ENCODE measurements at regions not wholly inside any gene's neighbourhood (a gene's known extent, or its start where the extent isn't known, plus 50 kb on each side); places are given as distances from the start of the nearest gene placed in this dataset.
A peak's percentile ranks its signal among the peaks of the same experiment; 100 is the strongest.
"Not testable (repeated sequence)": the region's sequence is repeated elsewhere in the genome, so short reads cannot be mapped to it uniquely, and the experiment has no call there.

- H3K36me3 ChIP-seq (ENCODE audit: control insufficient read depth, insufficient read depth, low read length, severe bottlenecking): no peaks in the 10 kb centered on the region
- H3K27me3 ChIP-seq (replicated peaks; ENCODE audit: control insufficient read depth, insufficient read depth, low read length): no peaks in the 10 kb centered on the region
- H3K4me3 ChIP-seq (ENCODE audit: low read length): no peak overlapping the region
- no peak overlapping the region for H3K9ac ChIP-seq (ENCODE audit: low read length)
- no peaks in the 10 kb centered on the region for H3K9me3 ChIP-seq (ENCODE audit: control insufficient read depth, low read length)
- no peaks in the 10 kb centered on the region for H3K4me1 ChIP-seq (ENCODE audit: control insufficient read depth, insufficient read depth, low read length)
- peak; percentile 53 for DNase-seq (ENCODE audit: low read depth)
Measured at GRCh38 chr6:8958894-8959511, 523.7 kb upstream of the SLC35B3 start.

GRCh38 chr6:8953310-8953709 lies 518.0 kb upstream of the SLC35B3 start:
- H3K9ac ChIP-seq (ENCODE audit: low read length): no peak overlapping the region
- DNase-seq (ENCODE audit: low read depth): no peak
- H3K27me3 ChIP-seq (replicated peaks; ENCODE audit: control insufficient read depth, insufficient read depth, low read length): no peaks in the 10 kb centered on the region
- no peaks in the 10 kb centered on the region for H3K4me1 ChIP-seq (ENCODE audit: control insufficient read depth, insufficient read depth, low read length)
- no peaks in the 10 kb centered on the region for H3K36me3 ChIP-seq (ENCODE audit: control insufficient read depth, insufficient read depth, low read length, severe bottlenecking)
- H3K9me3 ChIP-seq (ENCODE audit: control insufficient read depth, low read length): no peaks in the 10 kb centered on the region
- no peak overlapping the region for H3K4me3 ChIP-seq (ENCODE audit: low read length)

GRCh38 chr6:8948733-8949132 lies 513.4 kb upstream of the SLC35B3 start:
- H3K36me3 ChIP-seq (ENCODE audit: control insufficient read depth, insufficient read depth, low read length, severe bottlenecking): no peaks in the 10 kb centered on the region
- no peaks in the 10 kb centered on the region for H3K27me3 ChIP-seq (replicated peaks; ENCODE audit: control insufficient read depth, insufficient read depth, low read length)
- no peak overlapping the region for H3K9ac ChIP-seq (ENCODE audit: low read length)
- H3K4me1 ChIP-seq (ENCODE audit: control insufficient read depth, insufficient read depth, low read length): no peaks in the 10 kb centered on the region
- H3K9me3 ChIP-seq (ENCODE audit: control insufficient read depth, low read length): no peaks in the 10 kb centered on the region
- DNase-seq (ENCODE audit: low read depth): no peak
- H3K4me3 ChIP-seq (ENCODE audit: low read length): no peak overlapping the region

- Histone ChIP-seq H3K4me3 (ENCODE audit: low read length) (no peak overlapping the region), H3K9ac (ENCODE audit: low read length) (no peak overlapping the region)
Measured at GRCh38 chr6:8947900-8948299, 512.6 kb upstream of the SLC35B3 start.

GRCh38 chr6:8944548-8944947 lies 509.2 kb upstream of the SLC35B3 start:
- DNase-seq (ENCODE audit: low read depth): no peak
- Histone ChIP-seq H3K36me3 (ENCODE audit: control insufficient read depth, insufficient read depth, low read length, severe bottlenecking) (no peaks in the 10 kb centered on the region), H3K9ac (ENCODE audit: low read length) (no peak overlapping the region), H3K27me3 (replicated peaks; ENCODE audit: control insufficient read depth, insufficient read depth, low read length) (no peaks in the 10 kb centered on the region), H3K9me3 (ENCODE audit: control insufficient read depth, low read length) (no peaks in the 10 kb centered on the region), H3K4me1 (ENCODE audit: control insufficient read depth, insufficient read depth, low read length) (peaks cover 2% of the 10 kb centered on the region), H3K4me3 (ENCODE audit: low read length) (no peak overlapping the region)

More at GRCh38 chr6:8947900-8948299, 512.6 kb upstream of the SLC35B3 start:
- DNase-seq (ENCODE audit: low read depth): no peak
- H3K4me1 ChIP-seq (ENCODE audit: control insufficient read depth, insufficient read depth, low read length): no peaks in the 10 kb centered on the region
- no peaks in the 10 kb centered on the region for H3K27me3 ChIP-seq (replicated peaks; ENCODE audit: control insufficient read depth, insufficient read depth, low read length)
- no peaks in the 10 kb centered on the region for H3K36me3 ChIP-seq (ENCODE audit: control insufficient read depth, insufficient read depth, low read length, severe bottlenecking)
- no peaks in the 10 kb centered on the region for H3K9me3 ChIP-seq (ENCODE audit: control insufficient read depth, low read length)

GRCh38 chr6:8943073-8943472 lies 507.7 kb upstream of the SLC35B3 start:
- no peaks in the 10 kb centered on the region for H3K9me3 ChIP-seq (ENCODE audit: control insufficient read depth, low read length)
- H3K4me3 ChIP-seq (ENCODE audit: low read length): no peak overlapping the region
- no peaks in the 10 kb centered on the region for H3K36me3 ChIP-seq (ENCODE audit: control insufficient read depth, insufficient read depth, low read length, severe bottlenecking)
- peaks cover 2% of the 10 kb centered on the region for H3K4me1 ChIP-seq (ENCODE audit: control insufficient read depth, insufficient read depth, low read length)
- H3K9ac ChIP-seq (ENCODE audit: low read length): no peak overlapping the region
- no peak for DNase-seq (ENCODE audit: low read depth)
- H3K27me3 ChIP-seq (replicated peaks; ENCODE audit: control insufficient read depth, insufficient read depth, low read length): no peaks in the 10 kb centered on the region

- Histone ChIP-seq H3K4me3 (ENCODE audit: low read length) (no peak overlapping the region), H3K9me3 (ENCODE audit: control insufficient read depth, low read length) (no peaks in the 10 kb centered on the region), H3K36me3 (ENCODE audit: control insufficient read depth, insufficient read depth, low read length, severe bottlenecking) (no peaks in the 10 kb centered on the region), H3K9ac (ENCODE audit: low read length) (no peak overlapping the region), H3K4me1 (ENCODE audit: control insufficient read depth, insufficient read depth, low read length) (peaks cover 2% of the 10 kb centered on the region), H3K27me3 (replicated peaks; ENCODE audit: control insufficient read depth, insufficient read depth, low read length) (no peaks in the 10 kb centered on the region)
- DNase-seq (ENCODE audit: low read depth): peak; percentile 42
Measured at GRCh38 chr6:8941577-8941976, 506.2 kb upstream of the SLC35B3 start.

GRCh38 chr6:8940356-8940755 lies 505.0 kb upstream of the SLC35B3 start:
- H3K36me3 ChIP-seq (ENCODE audit: control insufficient read depth, insufficient read depth, low read length, severe bottlenecking): no peaks in the 10 kb centered on the region
- H3K4me1 ChIP-seq (ENCODE audit: control insufficient read depth, insufficient read depth, low read length): peaks cover 2% of the 10 kb centered on the region
- no peak for DNase-seq (ENCODE audit: low read depth)
- H3K9me3 ChIP-seq (ENCODE audit: control insufficient read depth, low read length): no peaks in the 10 kb centered on the region
- no peaks in the 10 kb centered on the region for H3K27me3 ChIP-seq (replicated peaks; ENCODE audit: control insufficient read depth, insufficient read depth, low read length)
- H3K4me3 ChIP-seq (ENCODE audit: low read length): no peak overlapping the region
- no peak overlapping the region for H3K9ac ChIP-seq (ENCODE audit: low read length)

- Histone ChIP-seq H3K27me3 (replicated peaks; ENCODE audit: control insufficient read depth, insufficient read depth, low read length) (no peaks in the 10 kb centered on the region), H3K4me1 (ENCODE audit: control insufficient read depth, insufficient read depth, low read length) (peaks cover 2% of the 10 kb centered on the region), H3K36me3 (ENCODE audit: control insufficient read depth, insufficient read depth, low read length, severe bottlenecking) (no peaks in the 10 kb centered on the region), H3K9ac (ENCODE audit: low read length) (no peak overlapping the region), H3K9me3 (ENCODE audit: control insufficient read depth, low read length) (no peaks in the 10 kb centered on the region), H3K4me3 (ENCODE audit: low read length) (no peak overlapping the region)
- DNase-seq (ENCODE audit: low read depth): no peak
Measured at GRCh38 chr6:8939615-8940014, 504.3 kb upstream of the SLC35B3 start.

GRCh38 chr6:8934318-8934717 lies 499.0 kb upstream of the SLC35B3 start:
- DNase-seq (ENCODE audit: low read depth): no peak
- H3K9me3 ChIP-seq (ENCODE audit: control insufficient read depth, low read length): no peaks in the 10 kb centered on the region
- no peaks in the 10 kb centered on the region for H3K36me3 ChIP-seq (ENCODE audit: control insufficient read depth, insufficient read depth, low read length, severe bottlenecking)
- H3K4me1 ChIP-seq (ENCODE audit: control insufficient read depth, insufficient read depth, low read length): no peaks in the 10 kb centered on the region
- H3K4me3 ChIP-seq (ENCODE audit: low read length): no peak overlapping the region
- H3K27me3 ChIP-seq (replicated peaks; ENCODE audit: control insufficient read depth, insufficient read depth, low read length): no peaks in the 10 kb centered on the region
- H3K9ac ChIP-seq (ENCODE audit: low read length): no peak overlapping the region

GRCh38 chr6:8930009-8930408 lies 494.7 kb upstream of the SLC35B3 start:
- Histone ChIP-seq H3K9me3 (ENCODE audit: control insufficient read depth, low read length) (no peaks in the 10 kb centered on the region), H3K4me3 (ENCODE audit: low read length) (no peak overlapping the region), H3K36me3 (ENCODE audit: control insufficient read depth, insufficient read depth, low read length, severe bottlenecking) (no peaks in the 10 kb centered on the region), H3K27me3 (replicated peaks; ENCODE audit: control insufficient read depth, insufficient read depth, low read length) (no peaks in the 10 kb centered on the region), H3K9ac (ENCODE audit: low read length) (no peak overlapping the region), H3K4me1 (ENCODE audit: control insufficient read depth, insufficient read depth, low read length) (no peaks in the 10 kb centered on the region)
- no peak for DNase-seq (ENCODE audit: low read depth)

- not testable (repeated sequence) for H3K27me3 ChIP-seq (replicated peaks; ENCODE audit: control insufficient read depth, insufficient read depth, low read length); H3K9me3 ChIP-seq (ENCODE audit: control insufficient read depth, low read length); DNase-seq (ENCODE audit: low read depth)
Measured at GRCh38 chr6:8920244-8920643, 484.9 kb upstream of the SLC35B3 start.

More at GRCh38 chr6:8920244-8920643, 484.9 kb upstream of the SLC35B3 start:
- H3K36me3 ChIP-seq (ENCODE audit: control insufficient read depth, insufficient read depth, low read length, severe bottlenecking); H3K4me3 ChIP-seq (ENCODE audit: low read length); H3K9ac ChIP-seq (ENCODE audit: low read length); H3K4me1 ChIP-seq (ENCODE audit: control insufficient read depth, insufficient read depth, low read length): not testable (repeated sequence)
